ENCODE measurements at regions not wholly inside any gene's neighbourhood (a gene's known extent, or its start where the extent isn't known, plus 50 kb on each side); places are given as distances from the start of the nearest gene placed in this dataset.

- H2BK15ac ChIP-seq (ENCODE audit: low read depth, low read length), result no peak overlapping the region
- no peak overlapping the region for H3K4me3 ChIP-seq (ENCODE audit: insufficient read depth, low read depth, low read length)
- ChIA-PET CTCF (no interaction called here), POLR2A (ENCODE audit: unreplicated experiment) (no interaction called here)
- H2BK5ac ChIP-seq (ENCODE audit: low read depth, low read length, poor library complexity, severe bottlenecking), result no peak overlapping the region
- in situ Hi-C loops (cut with MboI; ENCODE audit: low sequenced_read_pairs) (no loop called here), dilution Hi-C loops (cut with HindIII; ENCODE audit: low sequenced_read_pairs, unreplicated experiment) (no loop called here), intact Hi-C loops (cut with micrococcal nuclease) (no loop called here)
- no peak overlapping the region for H2BK120ac ChIP-seq (ENCODE audit: low read depth, low read length)
- H4K20me1 ChIP-seq (ENCODE audit: insufficient read depth, low read length), result no peaks in the 10 kb centered on the region
- no peak overlapping the region for H3K14ac ChIP-seq (replicated peaks; ENCODE audit: low read depth, low read length)
- H3K27me3 ChIP-seq (ENCODE audit: control insufficient read depth, insufficient read depth, low read length), result no peaks in the 10 kb centered on the region
- H3K4me1 ChIP-seq (ENCODE audit: control insufficient read depth, insufficient read depth, low read length), result no peaks in the 10 kb centered on the region
- H3K4me2 ChIP-seq (ENCODE audit: low read depth, low read length), result no peak overlapping the region
- H2AK9ac ChIP-seq (replicated peaks; ENCODE audit: low read depth, low read length, poor library complexity), result no peak overlapping the region
- no peaks in the 10 kb centered on the region for H3K79me1 ChIP-seq (ENCODE audit: low read depth in 1 of 2, low read length in 2 of 2)
- no peak overlapping the region for H3K23ac ChIP-seq (ENCODE audit: low read depth, low read length)
- DNase-seq (no peak), ATAC-seq (ENCODE audit: low read depth) (no peak)
- no peak overlapping the region for H2BK20ac ChIP-seq (ENCODE audit: low read depth, low read length)
- no peak overlapping the region for H2AK5ac ChIP-seq (ENCODE audit: low read depth, low read length)
- H3K36me3 ChIP-seq (ENCODE audit: control insufficient read depth, insufficient read depth, low read length), result no peaks in the 10 kb centered on the region
- no peak overlapping the region for H3K4ac ChIP-seq (ENCODE audit: low read depth, low read length)
- H4K8ac ChIP-seq (ENCODE audit: low read depth in 2 of 2, low read length in 2 of 2), result no peak overlapping the region
- no peak overlapping the region for H3K18ac ChIP-seq (ENCODE audit: low read depth, low read length)
- no peak overlapping the region for H3K9ac ChIP-seq (ENCODE audit: low read depth, low read length)
- no CpG with 5 or more reads among the region's 3 CpGs for WGBS, 2 experiments (ENCODE audit: extremely low coverage in 2 of 2, insufficient read length in 1 of 2)
- 0 out of 2 replicates have a peak, but pooled peaks cover 2% of the 10 kb centered on the region for H3K9me3 ChIP-seq (ENCODE audit: control insufficient read depth, insufficient read depth, low read length)
- H4K5ac ChIP-seq (ENCODE audit: low read depth, low read length), result no peak overlapping the region
- H3K27ac ChIP-seq (ENCODE audit: insufficient read depth, low read length), result no peak overlapping the region
- no peak overlapping the region for H2AFZ ChIP-seq (replicated peaks; ENCODE audit: low read length, poor library complexity)
- TF ChIP-seq CHD1 (IDR thresholded peaks at IDR 0.05; ENCODE audit: low read depth, low read length) (no peak), POLR2A (IDR thresholded peaks at IDR 0.05; ENCODE audit: low read depth, low read length) (no peak), BHLHE40 (IDR thresholded peaks at IDR 0.05; ENCODE audit: low read depth, low read length) (no peak), RCOR1 (IDR thresholded peaks at IDR 0.05; ENCODE audit: insufficient replicate concordance, low read length) (no peak), ELK1 (IDR thresholded peaks at IDR 0.05; ENCODE audit: borderline replicate concordance, low read depth, low read length) (no peak)
- H4K91ac ChIP-seq (ENCODE audit: insufficient read depth, low read depth, low read length), result no peak overlapping the region
- no peaks in the 10 kb centered on the region for H3K9me1 ChIP-seq (ENCODE audit: insufficient read depth, low read length)
- no TSS peak for BruUV-seq (replicated peaks)
- no peak overlapping the region for H3K56ac ChIP-seq (ENCODE audit: extremely low read depth, insufficient read depth, low read length)
These were observed 1307.6 kb downstream of the XPNPEP1 start for GRCh38 chr10:108615576-108616320.

All from IMR-90 (cell line).